NCI-H2029 treated with DMSO at 0.1 percent for 48 hours (cell line): ENCODE measurements at regions not wholly inside any gene's neighbourhood (a gene's known extent, or its start where the extent isn't known, plus 50 kb on each side); places are given as distances from the start of the nearest gene placed in this dataset.
"Not testable (repeated sequence)": the region's sequence is repeated elsewhere in the genome, so short reads cannot be mapped to it uniquely, and the experiment has no call there.

Experiments used
- DNase-seq: peaks from one replicate; lab custom pipeline; 2025; lab: John Stamatoyannopoulos, UW

DNA sequence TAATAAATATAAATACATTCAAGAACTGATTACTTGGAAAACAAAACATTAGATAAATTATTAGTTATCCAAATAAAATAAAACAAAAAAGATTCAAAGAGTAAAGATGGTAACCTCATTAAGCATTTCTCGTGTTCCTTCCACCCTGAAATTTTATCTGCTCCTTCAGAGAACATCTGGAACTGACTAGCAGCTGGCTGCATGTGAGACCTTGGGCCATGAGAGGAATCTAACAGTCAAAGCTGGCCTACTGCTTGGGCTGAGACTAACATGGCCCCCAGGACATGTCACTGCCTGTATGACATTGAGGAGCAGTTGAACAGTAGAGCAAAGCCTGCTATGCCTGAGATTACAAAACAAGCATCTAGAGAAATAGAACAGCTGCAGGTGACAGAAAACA, 208.5 kb upstream of the ZSWIM2 start:
- no peak for DNase-seq

DNA sequence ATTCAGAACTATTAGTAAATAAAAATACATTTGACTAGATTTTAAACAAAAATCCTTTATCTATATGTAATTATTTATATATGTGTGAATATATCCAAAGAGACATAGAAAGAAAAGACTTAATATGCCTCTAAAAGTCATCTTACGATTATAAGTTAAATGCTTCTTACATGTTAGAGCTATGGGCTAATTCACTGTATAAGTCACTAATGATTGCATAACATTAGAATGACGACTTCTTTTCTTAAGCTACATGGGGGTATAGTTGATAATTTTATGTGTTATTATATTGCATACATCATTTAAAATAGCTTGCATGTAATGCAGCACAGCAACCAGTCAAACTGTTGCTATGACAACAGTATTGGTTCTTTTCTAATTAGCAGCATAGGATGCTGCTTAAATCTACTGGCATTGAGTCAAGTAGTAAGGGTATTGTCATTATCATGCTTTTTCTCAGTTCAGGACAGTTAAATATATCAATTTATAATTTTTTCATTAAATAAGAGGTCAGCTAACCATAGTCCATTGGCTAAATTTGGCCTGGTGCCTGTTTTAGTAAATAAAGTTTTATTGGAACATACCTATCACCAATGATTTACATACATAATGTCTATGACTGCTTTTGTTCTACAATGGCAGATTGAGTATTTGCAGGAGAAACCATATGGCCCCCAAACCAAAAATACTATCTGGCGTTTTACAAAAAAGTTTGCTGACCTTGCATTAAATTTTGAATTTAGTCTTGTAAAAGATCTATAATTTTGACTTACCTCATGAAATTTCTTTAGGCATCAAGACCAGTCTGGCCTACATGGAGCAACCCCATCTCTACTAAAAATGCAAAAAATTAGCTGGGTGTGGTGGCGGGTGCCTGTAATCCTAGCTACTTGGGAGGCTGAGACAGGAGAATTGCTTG, 207.7 kb upstream of the ZSWIM2 start:
- no peak for DNase-seq

DNA sequence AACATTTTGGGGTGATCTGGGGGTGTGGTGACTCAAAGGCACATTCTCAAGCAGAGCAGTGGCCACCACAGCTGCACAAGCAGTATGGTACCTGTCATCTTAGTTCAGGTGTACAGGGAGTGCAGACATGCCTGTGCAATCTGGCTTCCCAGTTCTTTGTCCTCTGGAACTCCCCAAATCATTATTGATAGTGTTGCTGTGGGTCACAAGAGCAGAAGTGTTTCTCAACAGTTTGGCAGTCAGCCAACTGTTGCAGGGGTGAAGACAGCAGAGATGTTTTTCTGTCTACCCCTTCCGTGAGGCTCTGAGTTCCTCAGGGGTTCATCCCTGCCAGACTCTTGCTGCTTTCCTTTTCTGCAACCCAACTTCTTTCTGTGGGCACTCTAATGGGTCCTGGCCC, 206.5 kb upstream of the ZSWIM2 start:
- DNase-seq, result no peak

DNA sequence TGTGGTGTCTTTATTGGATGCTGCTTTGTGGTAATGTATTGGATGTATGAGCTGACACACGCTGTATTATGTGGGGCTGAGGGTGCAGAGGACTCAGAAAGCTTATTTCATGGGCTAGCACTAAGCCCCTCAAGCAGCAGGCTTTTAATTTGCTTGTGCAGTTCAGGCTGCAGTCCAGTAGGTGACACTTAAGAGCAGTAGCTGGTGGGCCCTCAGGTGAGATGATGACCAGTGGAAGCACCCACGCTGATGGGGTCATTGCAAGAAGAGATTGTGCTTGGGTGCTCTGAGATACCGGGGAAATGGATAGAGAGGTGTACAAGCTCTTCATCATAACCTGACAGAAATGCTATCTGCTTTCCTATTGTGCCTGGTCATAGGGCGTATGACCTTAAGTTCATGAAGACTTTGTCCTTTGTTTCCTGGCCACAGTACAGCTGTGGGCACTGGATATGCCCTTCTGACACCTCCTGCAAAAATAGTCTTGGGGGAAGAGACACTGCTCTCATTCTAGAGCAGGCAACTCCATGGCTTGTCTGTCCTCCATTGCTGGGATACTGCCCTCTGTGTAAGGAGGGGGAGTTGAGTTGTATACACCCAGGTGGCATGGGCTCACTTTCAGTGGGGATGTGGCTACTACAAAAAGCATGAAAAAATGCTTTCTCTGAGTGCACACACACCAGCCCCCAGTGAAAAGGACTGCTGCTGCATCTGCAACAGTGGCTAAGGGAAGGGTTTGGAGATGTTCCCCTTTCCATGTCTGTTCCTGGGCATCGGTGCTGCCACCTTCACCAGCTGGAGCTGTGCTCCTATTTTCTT, 205.7 kb upstream of the ZSWIM2 start:
- DNase-seq, result no peak

DNA sequence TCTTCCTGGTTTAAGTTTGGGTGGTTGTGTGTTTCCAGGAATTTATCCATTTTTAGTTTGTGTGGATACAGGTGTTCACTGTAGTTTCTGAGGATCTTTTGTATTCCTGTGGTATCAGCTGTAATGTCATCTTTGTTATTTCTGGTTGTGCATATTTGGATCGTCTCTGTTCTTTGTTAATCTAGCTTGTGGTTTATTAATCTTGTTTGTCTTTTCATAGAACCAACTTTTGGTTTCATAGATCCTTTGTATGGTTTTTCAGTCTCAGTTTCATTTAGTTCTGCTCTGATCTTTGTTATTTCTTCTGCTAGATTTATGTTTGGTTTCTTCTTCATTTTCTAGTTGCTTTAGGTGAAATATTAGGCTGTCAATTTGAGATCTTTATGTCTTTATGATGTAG, 202.4 kb upstream of the ZSWIM2 start:
- no peak for DNase-seq

DNA sequence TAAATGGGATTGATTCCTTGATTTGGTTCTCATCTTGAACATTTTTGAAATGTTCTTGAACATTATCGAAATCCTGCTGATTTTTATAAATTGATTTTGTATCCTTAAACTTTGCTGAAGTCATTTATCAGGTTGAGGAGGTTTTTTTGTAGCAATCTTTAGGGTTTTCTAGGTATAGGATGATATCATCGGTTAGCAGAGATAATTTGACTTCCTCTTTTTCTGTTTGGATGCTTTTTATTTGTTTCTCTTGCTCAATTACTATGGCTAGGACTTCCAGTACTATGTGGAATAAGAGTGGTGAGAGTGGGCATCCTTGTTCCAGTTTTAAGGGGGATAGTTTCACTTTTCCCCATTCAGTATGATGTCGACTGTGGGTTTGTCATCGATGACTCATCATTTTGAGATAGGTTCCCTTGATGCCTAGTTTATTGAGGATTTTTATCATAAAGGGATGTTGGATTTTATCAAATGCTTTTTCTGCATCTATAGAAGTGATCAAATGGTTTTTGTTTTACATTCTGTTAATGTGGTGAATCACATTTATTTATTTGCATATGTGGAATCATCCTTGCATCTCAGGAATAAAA, 201.5 kb upstream of the ZSWIM2 start:
- no peak for DNase-seq

DNA sequence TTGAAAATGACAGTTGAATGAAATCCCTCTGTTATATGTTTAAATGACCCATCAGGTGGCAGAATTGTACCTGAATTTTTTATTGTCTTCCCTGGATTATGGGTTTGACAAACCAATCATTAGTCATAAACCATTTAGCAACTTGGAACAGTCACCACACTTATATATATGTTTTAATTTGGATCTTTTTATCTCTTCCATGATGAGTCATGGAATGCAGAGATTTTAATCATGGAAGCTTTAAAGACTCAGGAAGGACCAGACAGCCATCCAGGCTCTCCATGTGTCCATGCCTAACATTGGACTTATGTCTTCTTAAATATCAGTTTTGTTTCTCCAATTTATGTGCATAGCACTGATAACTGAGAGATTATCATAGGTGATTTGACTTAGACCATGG, 188.3 kb upstream of the ZSWIM2 start:
- DNase-seq, result no peak

DNA sequence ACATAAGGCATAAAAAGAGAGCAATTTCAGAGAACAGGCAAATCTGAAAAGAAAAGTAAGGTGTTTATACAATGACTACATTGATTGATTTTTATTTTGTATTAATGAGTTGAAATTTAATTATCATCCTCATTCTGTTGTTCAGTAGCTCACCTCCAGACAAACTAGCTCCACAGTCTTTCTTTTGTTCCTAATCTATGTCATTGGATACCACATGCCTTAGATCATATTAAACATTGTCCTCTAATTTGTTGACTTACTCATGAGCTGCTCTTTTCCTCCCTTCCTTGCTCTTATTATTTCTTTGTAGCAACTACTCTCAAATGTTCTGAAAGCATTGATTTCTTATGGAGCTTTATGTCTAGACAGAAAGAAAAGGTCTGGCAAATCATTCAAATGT, 185.5 kb upstream of the ZSWIM2 start:
- DNase-seq, result no peak

DNA sequence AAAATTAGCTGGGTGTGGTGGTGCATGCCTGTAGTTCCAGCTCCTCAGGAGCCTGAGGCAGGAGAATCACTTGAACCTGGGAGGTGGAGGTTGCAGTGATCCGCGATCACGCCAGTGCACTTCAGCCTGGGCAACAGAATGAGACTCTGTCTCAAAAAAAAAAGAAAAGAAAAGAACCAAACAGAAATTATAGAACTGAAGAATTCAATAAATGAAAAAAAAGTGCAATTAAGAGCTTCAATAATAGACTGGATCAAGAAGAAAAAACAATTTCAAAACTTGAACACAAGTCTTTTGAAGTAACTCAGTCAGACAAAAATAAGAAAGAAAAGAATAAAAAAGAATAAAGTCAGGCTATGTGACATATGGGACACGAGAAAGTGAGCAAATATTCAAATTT, 175.8 kb upstream of the ZSWIM2 start:
- no peak for DNase-seq

DNA sequence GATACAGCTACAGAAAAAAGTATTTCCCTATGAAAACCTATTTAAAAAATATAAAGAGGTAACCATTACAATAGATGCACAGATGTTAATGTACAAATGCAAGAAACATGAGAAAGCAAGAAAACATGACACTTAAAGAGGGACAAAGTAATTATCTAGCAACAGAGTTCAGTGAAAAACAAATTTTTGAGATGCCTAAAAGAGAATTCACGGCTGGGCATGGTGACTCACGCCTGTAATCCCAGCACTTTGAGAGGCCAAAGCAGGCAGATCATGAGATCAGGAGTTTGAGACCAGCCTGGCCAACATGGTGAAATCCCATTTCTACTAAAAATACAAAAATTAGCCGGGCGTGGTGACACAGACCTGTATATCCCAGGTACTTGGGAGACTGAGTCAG, 175.0 kb upstream of the ZSWIM2 start:
- DNase-seq, result not testable (repeated sequence)

DNA sequence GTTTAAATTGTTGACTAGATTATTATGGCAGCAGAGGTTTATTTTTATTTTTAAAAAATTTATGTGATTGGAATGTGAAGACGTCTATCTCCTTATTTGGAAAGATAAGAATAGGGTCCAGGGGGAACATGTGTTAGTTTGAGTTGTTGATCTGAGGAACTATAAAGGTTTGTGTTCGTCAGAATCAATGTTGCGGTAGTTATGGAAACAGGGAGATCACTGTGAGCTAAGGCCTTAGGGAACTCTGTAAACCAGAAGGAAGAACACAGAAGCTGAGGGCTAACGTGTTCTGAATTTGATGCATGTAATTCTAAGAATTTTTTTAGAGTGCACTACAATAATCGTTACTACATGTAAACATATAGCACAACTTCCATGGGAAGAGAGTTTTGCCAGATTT, 168.5 kb upstream of the ZSWIM2 start:
- DNase-seq, result no peak

DNA sequence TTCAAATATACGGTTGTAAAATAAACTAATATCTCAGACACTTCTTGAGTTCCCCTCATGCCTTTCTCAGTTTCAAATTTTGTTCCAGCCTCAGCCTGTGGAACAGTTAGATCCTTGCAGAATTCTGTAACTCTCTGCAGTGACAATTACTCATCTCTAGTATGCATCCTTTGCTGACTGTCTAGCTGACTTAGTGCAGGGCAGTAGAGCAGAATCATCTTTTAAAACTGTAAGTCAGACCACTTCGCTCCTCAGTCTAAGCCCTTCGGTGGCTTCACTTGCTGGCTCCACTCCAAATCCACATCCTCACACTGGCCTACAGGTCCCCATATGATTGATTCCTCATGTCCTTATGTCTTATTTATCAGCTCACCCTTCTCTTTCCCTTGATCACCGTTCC, 164.1 kb upstream of the ZSWIM2 start:
- DNase-seq, result no peak

DNA sequence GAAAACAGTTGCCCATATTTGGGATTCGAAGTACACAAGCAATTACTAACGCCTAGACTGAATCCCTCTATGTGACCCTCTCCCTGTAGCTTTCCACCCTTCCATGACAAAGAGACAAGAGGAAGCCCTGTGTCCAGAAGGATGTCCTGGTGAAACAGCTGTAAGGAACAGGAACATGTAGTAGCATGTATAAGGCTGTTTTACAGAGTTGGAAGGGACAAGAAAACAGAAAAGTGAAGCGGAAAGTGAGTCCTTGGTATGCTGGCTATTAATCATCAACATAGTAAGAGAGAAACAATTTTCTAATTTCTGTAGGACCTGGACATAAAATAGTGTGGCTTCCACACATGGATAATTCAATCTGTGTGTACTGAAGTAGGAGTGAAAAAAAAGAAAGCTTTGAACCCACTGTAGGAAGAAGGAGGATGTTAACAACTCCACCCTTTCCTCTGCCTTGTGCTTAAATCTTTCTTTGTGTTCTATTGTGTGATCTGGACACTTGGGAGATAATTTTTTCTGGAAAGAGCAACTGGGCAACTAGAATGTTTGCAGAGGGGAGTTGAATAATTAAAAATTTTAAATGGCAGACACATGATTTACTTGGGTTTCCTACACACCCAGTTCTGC, 162.3 kb upstream of the ZSWIM2 start:
- DNase-seq, result no peak

DNA sequence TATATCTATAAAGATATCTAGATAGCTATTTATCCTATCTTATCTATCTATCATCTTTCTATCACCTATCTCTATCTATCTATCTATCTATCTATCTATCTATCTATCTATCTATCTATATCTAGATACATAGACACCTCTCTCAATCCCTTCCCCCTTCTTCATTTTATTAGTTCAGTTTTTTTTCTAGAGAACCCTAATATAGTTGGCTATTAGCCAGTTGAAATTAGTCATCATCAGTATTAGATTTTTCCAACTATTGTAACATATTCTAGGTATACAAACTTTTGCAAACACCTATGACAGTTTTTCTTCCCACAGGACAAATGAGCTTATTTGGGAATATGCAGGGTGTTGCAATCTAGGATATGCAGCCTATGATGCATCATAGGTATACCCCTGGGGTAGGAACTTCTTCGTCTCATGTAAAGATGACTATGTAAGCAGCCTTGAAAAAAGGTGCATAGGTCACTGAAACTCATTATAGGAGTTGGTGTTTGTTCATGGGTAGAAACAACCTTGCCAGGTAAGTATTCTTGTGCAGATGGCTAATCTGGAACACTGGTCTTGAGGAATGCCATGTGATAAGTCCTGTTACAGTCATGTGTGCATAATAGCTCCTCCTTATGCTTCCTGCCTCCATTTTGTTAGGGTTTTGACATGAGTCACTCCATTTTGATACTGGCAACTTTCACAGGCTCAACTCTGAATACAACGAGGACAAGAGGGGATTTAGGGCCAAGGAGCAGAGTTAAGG, 160.7 kb upstream of the ZSWIM2 start:
- DNase-seq, result no peak

DNA sequence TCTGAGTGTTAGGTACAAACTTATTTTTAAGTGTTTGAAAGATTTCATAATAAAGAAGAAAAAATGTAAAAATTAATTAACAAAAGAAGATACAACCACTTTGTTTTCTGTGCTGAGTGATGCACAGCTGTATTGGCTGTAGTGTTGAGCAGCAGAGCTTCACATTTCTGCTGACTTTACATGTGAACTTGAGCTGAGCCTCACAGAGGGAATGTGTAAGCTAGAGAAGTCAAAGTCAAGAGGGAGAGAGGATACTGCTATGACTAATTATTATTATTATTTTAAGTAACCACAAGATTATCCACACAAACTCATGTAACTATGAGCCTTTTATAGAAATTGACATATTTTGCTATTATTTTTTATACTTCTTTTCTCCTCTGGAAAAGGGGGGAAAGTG, 159.1 kb upstream of the ZSWIM2 start:
- no peak for DNase-seq

DNA sequence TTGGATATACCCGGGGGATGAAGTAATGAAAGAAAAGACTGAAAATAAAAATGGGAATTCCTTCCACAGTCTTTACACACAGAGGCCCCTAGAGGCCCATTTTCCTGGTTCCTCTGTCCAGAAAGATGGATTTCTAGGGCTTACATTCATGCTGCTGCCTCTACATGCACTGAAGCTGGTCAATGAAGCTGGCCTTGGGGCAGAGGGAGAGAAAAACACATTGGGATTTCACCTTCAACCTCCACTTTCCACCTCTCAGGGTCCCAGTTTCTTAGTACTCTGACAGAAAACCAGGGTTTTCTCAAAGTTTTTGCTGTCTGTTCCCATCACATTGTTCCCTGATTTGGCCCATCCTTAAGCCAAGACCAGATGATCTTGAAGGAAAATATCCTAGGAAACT, 154.6 kb upstream of the ZSWIM2 start:
- DNase-seq, result no peak

DNA sequence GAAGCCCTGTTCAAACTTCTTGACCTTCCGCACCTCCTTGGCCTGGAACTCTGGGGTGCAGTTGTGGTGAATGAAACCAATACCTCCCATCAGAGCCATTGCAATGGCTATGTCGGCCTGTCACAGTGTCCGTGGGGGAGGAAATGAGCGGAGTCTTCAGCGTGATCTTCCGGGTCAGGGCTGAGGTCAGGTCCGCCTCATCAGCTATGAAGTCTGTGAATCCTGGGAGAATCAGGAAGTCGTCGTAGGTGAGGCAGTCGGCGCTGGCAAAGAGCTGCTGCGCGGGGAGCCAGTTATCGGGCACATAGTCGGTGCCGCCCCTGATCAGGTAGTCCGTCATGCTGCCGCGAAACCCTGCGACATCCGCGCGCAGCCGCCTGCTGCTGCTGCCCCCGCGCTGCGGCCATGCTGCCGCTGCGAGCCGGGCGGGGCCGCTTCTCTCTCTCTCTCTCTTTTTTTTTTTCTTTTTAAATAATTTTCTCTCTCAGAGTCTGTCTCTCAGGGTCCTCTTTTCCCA, 154.1 kb upstream of the ZSWIM2 start:
- DNase-seq, result no peak

DNA sequence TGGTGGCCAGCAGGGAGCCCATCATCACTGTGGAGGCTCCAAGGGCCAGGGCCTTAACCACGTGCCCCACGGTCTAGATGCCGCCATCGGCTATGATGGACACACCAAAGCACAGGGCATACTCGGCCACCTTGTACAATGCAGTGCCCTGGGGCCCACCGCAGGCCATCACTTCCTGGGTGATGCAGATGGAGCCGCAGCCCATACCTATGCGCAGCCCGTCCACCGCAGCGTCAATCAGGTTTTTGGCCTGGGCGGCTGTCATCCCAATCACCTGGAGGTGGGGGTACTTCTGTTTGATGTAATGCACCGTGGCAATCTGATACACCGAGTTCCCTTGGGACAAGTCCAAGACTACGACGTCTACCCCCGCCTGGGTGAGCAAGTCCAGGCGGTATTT, 153.3 kb upstream of the ZSWIM2 start:
- no peak for DNase-seq

DNA sequence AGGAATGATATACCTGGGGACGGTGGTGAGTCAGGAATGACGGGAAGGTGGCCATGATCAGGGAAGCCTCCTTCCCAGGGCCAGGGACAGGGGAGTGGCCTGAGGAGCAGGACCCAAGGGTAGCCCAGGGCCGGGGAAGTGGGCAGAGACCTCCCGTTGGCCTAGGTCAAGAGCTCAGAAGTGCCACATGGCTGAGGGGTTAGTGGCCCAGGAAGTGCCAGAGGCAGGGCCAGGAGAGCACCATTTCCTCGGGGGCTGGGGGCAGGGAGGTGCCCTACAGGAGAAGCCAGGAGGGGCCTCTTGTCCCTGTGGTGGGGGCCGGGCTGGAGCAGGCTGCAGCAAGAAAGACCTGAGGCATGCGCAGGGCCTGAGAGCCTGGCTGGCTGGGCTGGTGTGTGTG, 152.3 kb upstream of the ZSWIM2 start:
- DNase-seq, result no peak

DNA sequence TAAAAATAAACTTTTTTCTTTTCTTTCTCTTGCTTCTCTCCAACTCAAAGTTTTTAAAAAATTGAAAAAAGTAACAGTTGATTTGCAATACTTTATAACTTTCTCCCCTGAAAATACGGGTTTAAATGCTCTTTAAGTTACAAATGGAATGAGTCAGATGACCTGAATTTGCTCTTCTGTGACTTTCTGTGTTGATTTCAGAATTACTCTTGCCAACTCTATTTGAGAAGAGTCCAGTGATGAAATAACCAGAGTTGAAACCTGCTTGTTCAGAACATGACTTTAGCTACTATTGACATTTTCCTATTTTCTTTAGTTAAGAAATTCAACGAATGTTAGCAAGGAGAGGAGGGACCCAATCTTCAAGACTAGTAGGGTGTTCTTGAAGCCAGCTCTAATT, 146.1 kb upstream of the ZSWIM2 start:
- DNase-seq, result no peak

DNA sequence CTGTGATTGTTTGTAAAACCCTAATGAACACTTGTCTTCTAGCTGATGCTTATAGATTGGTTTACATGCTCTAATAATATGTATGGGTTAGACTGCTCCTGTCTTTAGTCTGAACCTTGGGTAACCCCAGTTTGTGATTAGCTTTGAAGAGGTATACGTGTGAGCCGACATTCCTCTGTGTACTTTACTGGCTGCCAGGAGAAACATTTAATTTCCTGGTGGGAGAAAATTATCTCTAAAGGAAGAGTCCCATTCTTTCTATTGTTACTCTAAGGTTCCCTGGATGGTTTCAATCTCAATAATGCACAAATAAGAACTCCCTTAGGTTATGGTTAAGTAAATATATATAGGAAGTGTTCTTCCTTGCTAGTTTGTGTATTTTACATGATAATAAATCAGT, 143.6 kb upstream of the ZSWIM2 start:
- DNase-seq, result no peak
